ENCODE measurements at regions not wholly inside any gene's neighbourhood (a gene's known extent, or its start where the extent isn't known, plus 50 kb on each side); places are given as distances from the start of the nearest gene placed in this dataset.

GRCh38 chr2:136334967-136335366 lies 217.0 kb upstream of the CXCR4 start:
- Mint-ChIP-seq H3K4me3 (no peak overlapping the region), H3K27me3 (ENCODE audit: low read depth) (peaks cover 6% of the 10 kb centered on the region), H3K36me3 (ENCODE audit: low read depth) (peaks cover 7% of the 10 kb centered on the region), H3K9me3 (peaks cover 26% of the 10 kb centered on the region), H3K4me1 (peaks cover 5% of the 10 kb centered on the region), H3K27ac (no peak overlapping the region)
- TF ChIP-seq, protein P1, sequence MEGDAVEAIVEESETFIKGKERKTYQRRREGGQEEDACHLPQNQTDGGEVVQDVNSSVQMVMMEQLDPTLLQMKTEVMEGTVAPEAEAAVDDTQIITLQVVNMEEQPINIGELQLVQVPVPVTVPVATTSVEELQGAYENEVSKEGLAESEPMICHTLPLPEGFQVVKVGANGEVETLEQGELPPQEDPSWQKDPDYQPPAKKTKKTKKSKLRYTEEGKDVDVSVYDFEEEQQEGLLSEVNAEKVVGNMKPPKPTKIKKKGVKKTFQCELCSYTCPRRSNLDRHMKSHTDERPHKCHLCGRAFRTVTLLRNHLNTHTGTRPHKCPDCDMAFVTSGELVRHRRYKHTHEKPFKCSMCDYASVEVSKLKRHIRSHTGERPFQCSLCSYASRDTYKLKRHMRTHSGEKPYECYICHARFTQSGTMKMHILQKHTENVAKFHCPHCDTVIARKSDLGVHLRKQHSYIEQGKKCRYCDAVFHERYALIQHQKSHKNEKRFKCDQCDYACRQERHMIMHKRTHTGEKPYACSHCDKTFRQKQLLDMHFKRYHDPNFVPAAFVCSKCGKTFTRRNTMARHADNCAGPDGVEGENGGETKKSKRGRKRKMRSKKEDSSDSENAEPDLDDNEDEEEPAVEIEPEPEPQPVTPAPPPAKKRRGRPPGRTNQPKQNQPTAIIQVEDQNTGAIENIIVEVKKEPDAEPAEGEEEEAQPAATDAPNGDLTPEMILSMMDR (IDR thresholded peaks at IDR 0.05; ENCODE audit: unreplicated experiment in 3 of 3): no peak

DNA sequence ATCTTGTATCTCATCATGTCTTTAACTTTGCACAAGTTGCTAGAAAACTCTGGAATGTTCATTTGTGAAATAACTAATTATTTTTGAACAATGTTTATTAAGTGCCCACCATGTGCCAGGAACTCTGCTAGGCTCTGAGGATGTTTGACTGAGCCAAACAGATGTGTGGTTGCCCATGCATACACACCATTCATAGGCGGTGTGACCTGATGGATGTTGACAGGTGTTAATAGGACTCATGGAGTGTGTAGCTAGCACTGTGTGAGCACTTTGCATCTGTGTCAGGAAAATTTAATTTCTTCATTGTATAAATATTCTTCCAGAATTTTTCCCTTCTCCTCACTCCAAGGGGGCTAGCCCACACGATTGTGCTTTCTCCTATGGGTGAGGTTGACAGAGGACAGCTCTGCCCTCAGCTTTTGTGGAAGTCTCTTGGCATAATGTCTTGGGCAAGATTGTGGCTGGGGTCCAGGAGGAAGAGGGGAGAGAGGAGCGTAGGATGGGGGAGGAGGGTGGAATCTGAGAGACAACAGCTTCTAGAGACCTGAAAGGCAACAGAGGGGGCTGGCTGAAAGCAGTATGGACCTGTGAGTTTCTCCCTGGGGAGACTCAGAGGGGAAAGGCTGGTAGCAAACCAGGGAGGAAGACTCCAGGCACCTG lies 214.6 kb upstream of the CXCR4 start:
- H3K27ac Mint-ChIP-seq: peak overlapping the region in 1 of 3 experiments; percentile 52
- H3K4me1 Mint-ChIP-seq: peaks cover 7% of the 10 kb centered on the region
- H3K27me3 Mint-ChIP-seq (ENCODE audit: low read depth): peaks cover 6% of the 10 kb centered on the region
- peaks cover 7% of the 10 kb centered on the region for H3K9me3 Mint-ChIP-seq
- H3K4me3 Mint-ChIP-seq: no peak overlapping the region
- TF ChIP-seq, protein P1 (IDR thresholded peaks at IDR 0.05; ENCODE audit: unreplicated experiment in 3 of 3): no peak
- no peaks in the 10 kb centered on the region for H3K36me3 Mint-ChIP-seq (ENCODE audit: low read depth)

DNA sequence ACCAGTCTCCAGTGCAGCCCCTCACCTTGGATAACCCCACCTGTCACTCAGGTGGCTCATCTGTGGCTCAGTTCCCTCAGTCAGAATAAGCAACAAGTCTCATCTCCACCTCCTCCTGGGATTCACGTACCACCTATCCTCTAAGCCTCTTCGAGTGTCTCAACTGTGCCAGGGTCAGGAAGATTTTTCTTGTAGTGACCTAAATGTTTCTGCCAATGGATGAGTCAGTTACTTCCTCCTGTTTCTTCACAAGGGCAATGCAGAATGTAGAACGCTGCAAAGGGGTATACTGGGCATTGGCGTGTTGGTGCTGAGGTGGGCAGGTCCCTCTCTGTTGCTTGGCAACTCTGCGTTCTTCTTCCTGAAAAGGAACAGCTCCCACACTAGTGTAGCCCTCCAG lies 213.3 kb upstream of the CXCR4 start:
- Mint-ChIP-seq H3K4me1 (peaks cover 16% of the 10 kb centered on the region), H3K27me3 (ENCODE audit: low read depth) (peaks cover 6% of the 10 kb centered on the region), H3K27ac (no peak overlapping the region), H3K4me3 (no peak overlapping the region), H3K36me3 (ENCODE audit: low read depth) (no peaks in the 10 kb centered on the region), H3K9me3 (peaks cover 3% of the 10 kb centered on the region)
- TF ChIP-seq, protein P1 (IDR thresholded peaks at IDR 0.05; ENCODE audit: unreplicated experiment in 3 of 3): no peak

- Mint-ChIP-seq H3K36me3 (ENCODE audit: low read depth) (no peaks in the 10 kb centered on the region), H3K4me1 (peaks cover 16% of the 10 kb centered on the region), H3K9me3 (peaks cover 3% of the 10 kb centered on the region), H3K4me3 (no peak overlapping the region), H3K27me3 (ENCODE audit: low read depth) (peaks cover 6% of the 10 kb centered on the region), H3K27ac (no peak overlapping the region)
- TF ChIP-seq, protein P1 (IDR thresholded peaks at IDR 0.05; ENCODE audit: unreplicated experiment in 3 of 3): no peak
Measured at GRCh38 chr2:136328207-136328795, 210.4 kb upstream of the CXCR4 start.

- no peaks in the 10 kb centered on the region for H3K36me3 Mint-ChIP-seq (ENCODE audit: low read depth)
- TF ChIP-seq, protein P1 (IDR thresholded peaks at IDR 0.05; ENCODE audit: unreplicated experiment in 3 of 3): no peak
- H3K27me3 Mint-ChIP-seq (ENCODE audit: low read depth): peaks cover 6% of the 10 kb centered on the region
- no peak overlapping the region for H3K27ac Mint-ChIP-seq
- H3K9me3 Mint-ChIP-seq: peaks cover 3% of the 10 kb centered on the region
- H3K4me3 Mint-ChIP-seq: no peak overlapping the region
- peaks cover 12% of the 10 kb centered on the region for H3K4me1 Mint-ChIP-seq
Measured at GRCh38 chr2:136327162-136327852, 209.4 kb upstream of the CXCR4 start.

Data from nephron (organoid).